ENCODE measurements at regions not wholly inside any gene's neighbourhood (a gene's known extent, or its start where the extent isn't known, plus 50 kb on each side); places are given as distances from the start of the nearest gene placed in this dataset.

DNA sequence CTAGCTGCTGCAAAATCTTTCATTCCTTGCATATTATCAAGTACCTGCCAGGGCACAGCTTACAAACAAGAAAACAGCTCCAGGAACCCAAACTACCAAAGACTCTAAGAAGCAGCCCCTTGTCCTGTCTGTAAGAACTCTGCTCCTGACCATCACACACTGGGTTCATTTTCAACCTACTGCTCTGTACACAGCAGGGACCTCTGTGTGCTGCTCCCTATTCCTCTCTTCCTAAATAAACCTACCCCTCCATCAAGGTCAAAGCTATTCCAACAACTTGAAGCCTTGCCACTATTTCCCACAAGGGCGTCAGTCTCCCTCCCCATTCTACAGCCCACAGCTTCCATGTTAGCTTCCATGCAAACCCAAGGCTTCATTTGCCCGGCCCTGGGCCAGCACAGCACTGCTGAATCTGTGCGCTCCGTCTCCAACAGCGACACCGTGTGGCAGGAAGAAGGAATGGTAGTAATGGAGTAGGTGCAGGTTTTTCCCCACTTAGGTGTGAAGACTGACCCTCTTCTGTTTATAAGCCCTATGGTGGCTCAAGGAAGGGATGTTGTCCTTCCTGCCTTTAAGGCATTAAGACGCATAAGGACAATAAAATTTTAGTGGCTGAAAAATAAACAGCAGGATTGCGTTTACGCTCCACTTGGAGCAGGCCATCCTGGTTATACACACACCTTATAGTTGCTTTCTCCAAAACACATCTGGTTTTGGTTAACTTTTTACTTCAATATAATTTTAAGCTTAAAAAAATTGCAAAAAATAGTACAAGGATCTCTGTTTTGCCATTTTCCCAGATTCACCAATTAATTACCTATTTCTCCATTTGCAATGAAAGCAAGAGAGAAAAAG lies 115.2 kb upstream of the NXT1 start:
- H3K4me3 ChIP-seq = no peak overlapping the region
- H3K9me3 ChIP-seq = peaks cover 0 to 5% of the 10 kb centered on the region in 2 donors
- H3K36me3 ChIP-seq = no peaks in the 10 kb centered on the region

GRCh38 chr20:23234311-23235078 lies 116.1 kb upstream of the NXT1 start:
- DNase-seq (ENCODE audit: low spot score) = no peak
- no peaks in the 10 kb centered on the region for H3K27me3 ChIP-seq

More for the DNA sequence above, 115.2 kb upstream of the NXT1 start:
- peak; percentile 81 for DNase-seq (ENCODE audit: low spot score)
- Histone ChIP-seq H3K4me1 (no peaks in the 10 kb centered on the region), H3K27me3 (no peaks in the 10 kb centered on the region), H3K27ac (no peak overlapping the region)
- peak; percentile 55 to 87 for TF ChIP-seq CTCF (IDR thresholded peaks at IDR 0.05)

DNA sequence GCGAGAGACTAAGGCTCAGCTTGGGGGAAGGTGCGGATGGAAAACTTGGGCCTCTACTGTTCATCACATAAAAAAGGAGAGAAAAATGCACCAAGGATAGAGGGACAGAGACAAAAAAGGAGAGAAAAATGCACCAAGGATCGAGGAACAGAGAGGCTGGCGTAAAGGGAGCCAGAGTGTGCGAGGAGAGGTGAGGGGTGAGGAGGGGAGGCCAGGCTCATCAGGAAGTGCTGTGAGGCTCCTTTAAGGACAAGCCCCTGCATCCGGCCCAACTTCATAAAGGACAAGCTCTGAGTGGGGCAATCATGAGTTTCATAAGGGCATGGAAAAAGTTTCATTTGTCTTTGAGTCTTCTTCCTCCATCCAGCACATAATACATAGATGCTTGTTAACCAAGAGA lies 117.2 kb upstream of the NXT1 start:
- Histone ChIP-seq H3K9me3 (no peaks in the 10 kb centered on the region), H3K36me3 (no peaks in the 10 kb centered on the region), H3K4me3 (no peak overlapping the region), H3K27me3 (no peaks in the 10 kb centered on the region), H3K4me1 (peaks cover 0 to 6% of the 10 kb centered on the region in 2 donors), H3K27ac (no peak overlapping the region)
- no peak for TF ChIP-seq CTCF (IDR thresholded peaks at IDR 0.05)
- no peak for DNase-seq (ENCODE audit: low spot score)

More at GRCh38 chr20:23234311-23235078, 116.1 kb upstream of the NXT1 start:
- no peak for TF ChIP-seq CTCF (IDR thresholded peaks at IDR 0.05)
- peaks cover 0 to 5% of the 10 kb centered on the region in 2 donors for H3K9me3 ChIP-seq
- H3K27ac ChIP-seq = no peak overlapping the region
- no peak overlapping the region for H3K4me3 ChIP-seq
- H3K4me1 ChIP-seq = no peaks in the 10 kb centered on the region
- H3K36me3 ChIP-seq = no peaks in the 10 kb centered on the region

- peaks cover 0 to 7% of the 10 kb centered on the region in 2 donors for H3K4me1 ChIP-seq
- no peak overlapping the region for H3K4me3 ChIP-seq
- no peaks in the 10 kb centered on the region for H3K36me3 ChIP-seq
- TF ChIP-seq CTCF (IDR thresholded peaks at IDR 0.05) = no peak
- H3K27ac ChIP-seq = no peak overlapping the region
- H3K9me3 ChIP-seq = no peaks in the 10 kb centered on the region
- no peak for DNase-seq (ENCODE audit: low spot score)
- no peaks in the 10 kb centered on the region for H3K27me3 ChIP-seq
Observed at GRCh38 chr20:23232679-23233308, 117.8 kb upstream of the NXT1 start.

- H3K27me3 ChIP-seq = no peaks in the 10 kb centered on the region
- H3K4me3 ChIP-seq = no peak overlapping the region
- no peak overlapping the region for H3K27ac ChIP-seq
- no peak for TF ChIP-seq CTCF (IDR thresholded peaks at IDR 0.05)
- H3K36me3 ChIP-seq = no peaks in the 10 kb centered on the region
- DNase-seq (ENCODE audit: low spot score) = no peak
- H3K9me3 ChIP-seq = no peaks in the 10 kb centered on the region
- H3K4me1 ChIP-seq = peaks cover 0 to 7% of the 10 kb centered on the region in 2 donors
Observed at GRCh38 chr20:23232219-23232581, 118.4 kb upstream of the NXT1 start.

Measured in right atrium auricular region (tissue), 2 donors.